Endothelial cell of umbilical vein (primary cell): ENCODE measurements at regions not wholly inside any gene's neighbourhood (a gene's known extent, or its start where the extent isn't known, plus 50 kb on each side); places are given as distances from the start of the nearest gene placed in this dataset.

Experiments
- BruUV-seq: library from RNA; stranded (reverse); fragments of 400-500 nt; replicated peaks from 2 replicates; lab custom pipeline; 2021; lab: Mats Ljungman, UMichigan
- CTCF ChIA-PET: fragments of 300-600, 350-600 bp; sonication (Branson Sonifier 250); formaldehyde crosslinking; loops from one replicate; lab custom pipeline; 2021; ENCODE audit warnings: antibody characterized with exemption, inconsistent platforms; lab: Charles Lee
- POLR2A ChIA-PET: fragments of 300-600, 350-600 bp; sonication (Branson Sonifier 250); formaldehyde crosslinking; loops from one replicate; lab custom pipeline; 2021; ENCODE audit warnings: antibody characterized with exemption, inconsistent platforms; lab: Charles Lee
- DNase-seq: peaks from one replicate; pipeline ENCODE4 v3.0.0-alpha.2; 2011; ENCODE audit warnings: low read depth, low spot score
- FAIRE-seq: peaks from 2 replicates; lab custom pipeline; 2011; peaks lifted over from hg19 to GRCh38; lab: Jason Lieb, UNC
- H2AFZ ChIP-seq: 2 replicates; pipeline ENCODE4 v1.6.0; 2012; ENCODE audit warnings: low read depth, low read length, control low read depth, inconsistent platforms
- H3K27ac ChIP-seq: 2 replicates; pipeline ENCODE4 v1.5.1; 2011; ENCODE audit warnings: low read depth, mild to moderate bottlenecking, control low read depth, low read length, moderate library complexity; ENCODE audit not compliant: insufficient read depth
- H3K27me3 ChIP-seq, 2 experiments: 2 replicates each; pipeline versions ENCODE4 v1.6.0 to v1.6.1; 2011; ENCODE audit warnings: low read length in 2 of 2, mixed read lengths in 1 of 2; ENCODE audit not compliant: control insufficient read depth in 2 of 2, insufficient read depth in 2 of 2
- H3K36me3 ChIP-seq, 2 experiments: 2 replicates in 1 of 2; 3 replicates in 1 of 2; pipeline ENCODE4 v1.5.1; 2011; ENCODE audit warnings: low read length in 2 of 2, mild to moderate bottlenecking in 1 of 2, moderate library complexity in 1 of 2; ENCODE audit not compliant: control insufficient read depth in 2 of 2, insufficient read depth in 2 of 2; ENCODE audit errors: extremely low read depth in 1 of 2
- H3K4me1 ChIP-seq: 3 replicates; pipeline ENCODE4 v1.5.1; 2011; ENCODE audit warnings: mild to moderate bottlenecking, low read length; ENCODE audit not compliant: control insufficient read depth, insufficient read depth; ENCODE audit errors: extremely low read depth
- H3K4me2 ChIP-seq: 2 replicates; pipeline ENCODE4 v1.6.1; 2011; ENCODE audit warnings: low read length, control low read depth, mixed read lengths; ENCODE audit not compliant: insufficient read depth
- H3K4me3 ChIP-seq, 3 experiments: fragments of 200-600 bp in 1 of 3; sonication (generic), shearing (Covaris generic) in 1 of 3; replicated peaks in 1 of 3; 2 replicates each; pipeline ENCODE4 v1.5.1; 2011 to 2016; ENCODE audit warnings: control low read depth in 3 of 3, low read length in 3 of 3, mild to moderate bottlenecking in 2 of 3, inconsistent platforms in 1 of 3, low read depth in 1 of 3, moderate library complexity in 1 of 3; ENCODE audit not compliant: insufficient read depth in 1 of 3
- H3K79me2 ChIP-seq: 2 replicates; pipeline ENCODE4 v1.6.0; 2012; ENCODE audit warnings: low read length, inconsistent platforms; ENCODE audit not compliant: control insufficient read depth, insufficient read depth
- H3K9ac ChIP-seq: replicated peaks from 2 replicates; pipeline ENCODE3; 2011; ENCODE audit warnings: low read length, control low read depth; ENCODE audit not compliant: insufficient read depth; ENCODE audit errors: extremely low read depth
- H3K9me1 ChIP-seq: replicated peaks from 3 replicates; pipeline ENCODE4 v1.6.0; 2011; ENCODE audit warnings: mild to moderate bottlenecking, low read length; ENCODE audit not compliant: control insufficient read depth, insufficient read depth; ENCODE audit errors: extremely low read depth
- H3K9me3 ChIP-seq: replicated peaks from 2 replicates; pipeline ENCODE4 v1.5.1; 2012; ENCODE audit warnings: low read length, inconsistent platforms; ENCODE audit not compliant: control insufficient read depth, insufficient read depth
- H4K20me1 ChIP-seq: replicated peaks from 2 replicates; pipeline ENCODE3; 2011; ENCODE audit warnings: mild to moderate bottlenecking, low read length; ENCODE audit not compliant: control insufficient read depth, insufficient read depth; ENCODE audit errors: extremely low read depth
- CTCF ChIP-seq, 2 donors: IDR thresholded peaks; 1 replicate in 1 of 2; 2 replicates in 1 of 2; pipeline ENCODE4 v1.5.1; 2011; ENCODE audit warnings: low read length in 2 of 2, mild to moderate bottlenecking in 2 of 2, moderate library complexity in 2 of 2, control low read depth in 1 of 2, inconsistent platforms in 1 of 2, low read depth in 1 of 2; ENCODE audit not compliant: insufficient read depth in 1 of 2; ENCODE audit errors: extremely low read depth in 1 of 2
- EZH2 ChIP-seq: IDR thresholded peaks from 2 replicates; pipeline ENCODE4 v1.6.1; 2012; ENCODE audit warnings: borderline replicate concordance, low read depth, mild to moderate bottlenecking, moderate library complexity, low read length, inconsistent platforms; ENCODE audit not compliant: severe bottlenecking
- FOS ChIP-seq: IDR thresholded peaks from 2 replicates; pipeline ENCODE4 v1.6.1; 2011; ENCODE audit warnings: mild to moderate bottlenecking, low read length, moderate library complexity, borderline replicate concordance; ENCODE audit not compliant: insufficient read depth
- GATA2 ChIP-seq: IDR thresholded peaks from 2 replicates; pipeline ENCODE4 v1.7.0; 2011; ENCODE audit warnings: low read depth, mild to moderate bottlenecking, moderate library complexity, mixed read lengths, low read length; ENCODE audit not compliant: insufficient read length, insufficient read depth
- JUN ChIP-seq: IDR thresholded peaks from 2 replicates; pipeline ENCODE4 v1.6.1; 2011; ENCODE audit warnings: borderline replicate concordance, low read depth; ENCODE audit not compliant: insufficient read length, insufficient read depth
- MAX ChIP-seq: IDR thresholded peaks from 2 replicates; pipeline ENCODE4 v1.6.1; 2011; ENCODE audit not compliant: insufficient read depth, insufficient read length
- MYC ChIP-seq: IDR thresholded peaks from one replicate; pipeline ENCODE4 v1.6.1; 2011; ENCODE audit warnings: mild to moderate bottlenecking, low read depth, low read length
- POLR2A ChIP-seq: IDR thresholded peaks from 2 replicates; pipeline ENCODE4 v1.6.1; 2012; ENCODE audit warnings: low read depth, mild to moderate bottlenecking, control low read depth, low read length
- POLR2AphosphoS5 ChIP-seq: IDR thresholded peaks from 2 replicates; pipeline ENCODE4 v1.6.1; 2012; ENCODE audit warnings: low read depth, mild to moderate bottlenecking, control low read depth, low read length, moderate library complexity; ENCODE audit not compliant: insufficient read depth
- dilution Hi-C: fragments of 300-500 bp; cut with MboI; formaldehyde crosslinking; loops from one replicate; pipeline ENCODE4 v1.15.0; 2019; ENCODE audit warnings: low sequenced_read_pairs; ENCODE audit not compliant: extremely low pct_ligation_motif_present
- intact Hi-C: fragments of 100-400 bp; cut with micrococcal nuclease; formaldehyde crosslinking; loops from one replicate; pipeline ENCODE4 v1.10.0; 2022

GRCh38 chr22:47390026-47390970, 627.8 kb downstream of the TBC1D22A start:
- Histone ChIP-seq H3K27me3 (no peaks in the 10 kb centered on the region), H3K4me3 (no peak overlapping the region), H3K9me3 (no peaks in the 10 kb centered on the region), H2AFZ (no peak overlapping the region), H3K4me1 (no peaks in the 10 kb centered on the region), H3K36me3 (no peaks in the 10 kb centered on the region), H3K27ac (no peak overlapping the region), H3K9ac (no peak overlapping the region), H3K4me2 (no peak overlapping the region), H4K20me1 (no peaks in the 10 kb centered on the region), H3K9me1 (no peaks in the 10 kb centered on the region), H3K79me2 (no peaks in the 10 kb centered on the region)
- DNase-seq (no peak), FAIRE-seq (no peak)
- ChIA-PET POLR2A (no interaction called here), CTCF (no interaction called here)
- dilution Hi-C loops: no loop called here
- TF ChIP-seq MAX (no peak), FOS (no peak), POLR2AphosphoS5 (no peak), GATA2 (no peak), JUN (no peak), EZH2 (no peak), MYC (no peak), CTCF (IDR thresholded peaks at IDR 0.05; ENCODE audit: extremely low read depth in 1 of 2, insufficient read depth in 1 of 2, low read depth in 1 of 2, low read length in 2 of 2) (no peak), POLR2A (no peak)
- intact Hi-C loops: no loop called here
- BruUV-seq: no TSS peak
